Epidermal melanocyte (primary cell): ENCODE measurements at regions not wholly inside any gene's neighbourhood (a gene's known extent, or its start where the extent isn't known, plus 50 kb on each side); places are given as distances from the start of the nearest gene placed in this dataset.

ENCODE experiments used
- DNase-seq: peaks from one replicate; pipeline ENCODE4 v3.0.0; 2011; ENCODE audit warnings: low spot score; ENCODE audit not compliant: insufficient read length

GRCh38 chr7:95668504-95669018, 72.2 kb upstream of the PDK4 start:
- DNase-seq, result no peak

- DNase-seq, result no peak
Measured at GRCh38 chr7:95662987-95663386, 66.7 kb upstream of the PDK4 start.

GRCh38 chr7:95660023-95660434, 63.7 kb upstream of the PDK4 start:
- DNase-seq, result no peak

GRCh38 chr7:95658676-95659075, 62.4 kb upstream of the PDK4 start:
- no peak for DNase-seq

GRCh38 chr7:95649546-95649945, 53.2 kb upstream of the PDK4 start:
- DNase-seq, result no peak

- no peak for DNase-seq
Measured at GRCh38 chr7:95646350-95646749, 50.0 kb upstream of the PDK4 start.
